Suprapubic skin (tissue), 3 donors: ENCODE measurements at regions not wholly inside any gene's neighbourhood (a gene's known extent, or its start where the extent isn't known, plus 50 kb on each side); places are given as distances from the start of the nearest gene placed in this dataset.

Source experiments
- CTCF ChIP-seq, 2 donors: fragments of 200-600 bp in 1 of 2; fragments of 450-650 bp in 1 of 2; sonication (generic) in 1 of 2; IDR thresholded peaks; one replicate each; pipeline ENCODE4 v1.5.1; 2016 to 2019; ENCODE audit warnings: antibody characterized with exemption in 2 of 2, mild to moderate bottlenecking in 1 of 2, moderate library complexity in 1 of 2
- POLR2A ChIP-seq, 2 donors: fragments of 450-650 bp; IDR thresholded peaks; one replicate each; pipeline ENCODE4 v1.6.1; 2017; ENCODE audit warnings: antibody characterized with exemption in 2 of 2, mild to moderate bottlenecking in 2 of 2, moderate library complexity in 2 of 2

GRCh38 chr2:191577605-191578004 lies 100.3 kb upstream of the NABP1 start:
- TF ChIP-seq CTCF (IDR thresholded peaks at IDR 0.05) (no peak), POLR2A (IDR thresholded peaks at IDR 0.05) (no peak)
